ENCODE measurements at regions not wholly inside any gene's neighbourhood (a gene's known extent, or its start where the extent isn't known, plus 50 kb on each side); places are given as distances from the start of the nearest gene placed in this dataset.

DNA sequence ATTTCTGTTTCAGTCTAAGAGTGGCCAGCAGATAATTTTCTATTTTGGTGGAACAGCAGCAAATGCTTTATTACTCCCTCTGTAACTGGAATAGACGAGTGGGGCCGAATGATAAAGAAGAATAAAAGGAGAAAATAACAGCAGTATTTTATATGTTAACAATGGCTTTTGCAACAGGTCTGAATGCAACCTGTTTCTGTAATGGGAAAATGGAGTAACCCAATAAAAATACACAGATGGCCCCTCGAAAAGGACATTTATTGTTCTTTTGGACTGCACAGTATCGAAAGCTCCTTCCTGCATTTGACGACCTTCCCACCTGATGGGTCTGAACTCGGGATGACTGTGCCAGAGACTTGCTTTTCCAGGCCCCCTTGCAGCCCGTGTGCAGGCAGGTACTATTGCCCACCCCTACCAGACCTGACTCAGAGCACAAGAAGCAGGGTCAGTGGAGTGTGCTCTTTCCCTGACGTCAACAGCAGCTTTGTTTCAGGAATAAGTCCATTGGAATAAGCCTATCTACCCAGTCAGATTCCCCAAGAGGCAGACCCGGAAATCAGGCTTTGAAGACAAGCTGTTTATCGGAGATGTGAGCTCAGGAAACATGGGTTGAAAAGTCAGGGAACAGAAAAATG is 306.5 kb upstream of the NEBL start:
- no peak for TF ChIP-seq ZNF274 (IDR thresholded peaks at IDR 0.05; ENCODE audit: low read depth, low read length)
- no peak for TF ChIP-seq YY1 (IDR thresholded peaks at IDR 0.05; ENCODE audit: insufficient read depth, insufficient read length)
- no peak for TF ChIP-seq SUZ12 (IDR thresholded peaks at IDR 0.05; ENCODE audit: extremely low read depth, insufficient read depth, insufficient read length)

All from NT2/D1 (cell line).